ENCODE measurements at regions not wholly inside any gene's neighbourhood (a gene's known extent, or its start where the extent isn't known, plus 50 kb on each side); places are given as distances from the start of the nearest gene placed in this dataset.

DNA sequence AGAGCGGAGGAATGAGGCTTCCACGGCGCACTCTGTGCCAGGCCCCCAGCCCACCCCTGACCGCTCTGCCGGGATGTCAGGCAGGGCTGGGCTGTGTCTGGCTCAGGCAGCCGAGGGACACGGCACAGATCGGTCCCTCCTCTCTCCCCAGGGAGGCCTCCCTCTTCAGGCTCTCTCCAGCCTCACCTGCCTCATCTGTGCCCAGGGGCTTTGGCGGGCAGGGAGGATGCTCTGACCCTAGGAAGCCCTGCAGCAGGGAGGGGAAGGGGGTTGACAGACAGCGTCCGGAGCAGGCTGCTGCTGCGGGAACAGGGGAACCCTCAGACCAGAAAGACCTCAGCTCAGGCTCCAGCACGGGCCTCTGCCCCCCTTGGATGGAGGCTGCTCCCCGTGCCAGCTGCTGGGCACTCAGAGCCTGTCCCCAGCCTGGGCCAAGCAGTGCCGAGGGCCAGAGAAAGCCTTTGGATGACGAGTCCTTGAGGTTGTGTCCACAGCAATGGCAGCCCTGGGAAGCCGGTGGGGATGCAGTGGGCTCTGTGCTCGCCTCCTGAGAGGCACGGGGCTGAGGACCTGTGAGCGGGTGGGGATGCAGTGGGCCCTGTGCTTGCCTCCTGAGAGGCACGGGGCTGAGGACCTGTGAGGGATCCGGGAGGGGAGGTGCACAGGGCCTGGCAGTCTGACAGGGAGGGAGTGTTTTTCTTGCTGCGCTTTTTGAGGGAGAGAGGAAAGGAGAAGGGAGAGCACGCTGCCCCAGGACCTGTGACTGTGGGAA lies 66.9 kb downstream of the FOXL3 start (continued):
- TF ChIP-seq, protein P1, sequence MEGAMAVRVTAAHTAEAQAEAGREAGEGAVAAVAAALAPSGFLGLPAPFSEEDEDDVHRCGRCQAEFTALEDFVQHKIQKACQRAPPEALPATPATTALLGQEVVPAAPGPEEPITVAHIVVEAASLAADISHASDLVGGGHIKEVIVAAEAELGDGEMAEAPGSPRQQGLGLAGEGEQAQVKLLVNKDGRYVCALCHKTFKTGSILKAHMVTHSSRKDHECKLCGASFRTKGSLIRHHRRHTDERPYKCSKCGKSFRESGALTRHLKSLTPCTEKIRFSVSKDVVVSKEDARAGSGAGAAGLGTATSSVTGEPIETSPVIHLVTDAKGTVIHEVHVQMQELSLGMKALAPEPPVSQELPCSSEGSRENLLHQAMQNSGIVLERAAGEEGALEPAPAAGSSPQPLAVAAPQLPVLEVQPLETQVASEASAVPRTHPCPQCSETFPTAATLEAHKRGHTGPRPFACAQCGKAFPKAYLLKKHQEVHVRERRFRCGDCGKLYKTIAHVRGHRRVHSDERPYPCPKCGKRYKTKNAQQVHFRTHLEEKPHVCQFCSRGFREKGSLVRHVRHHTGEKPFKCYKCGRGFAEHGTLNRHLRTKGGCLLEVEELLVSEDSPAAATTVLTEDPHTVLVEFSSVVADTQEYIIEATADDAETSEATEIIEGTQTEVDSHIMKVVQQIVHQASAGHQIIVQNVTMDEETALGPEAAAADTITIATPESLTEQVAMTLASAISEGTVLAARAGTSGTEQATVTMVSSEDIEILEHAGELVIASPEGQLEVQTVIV (IDR thresholded peaks at IDR 0.05; ENCODE audit: borderline replicate concordance, partially characterized antibody), result no peak

DNA sequence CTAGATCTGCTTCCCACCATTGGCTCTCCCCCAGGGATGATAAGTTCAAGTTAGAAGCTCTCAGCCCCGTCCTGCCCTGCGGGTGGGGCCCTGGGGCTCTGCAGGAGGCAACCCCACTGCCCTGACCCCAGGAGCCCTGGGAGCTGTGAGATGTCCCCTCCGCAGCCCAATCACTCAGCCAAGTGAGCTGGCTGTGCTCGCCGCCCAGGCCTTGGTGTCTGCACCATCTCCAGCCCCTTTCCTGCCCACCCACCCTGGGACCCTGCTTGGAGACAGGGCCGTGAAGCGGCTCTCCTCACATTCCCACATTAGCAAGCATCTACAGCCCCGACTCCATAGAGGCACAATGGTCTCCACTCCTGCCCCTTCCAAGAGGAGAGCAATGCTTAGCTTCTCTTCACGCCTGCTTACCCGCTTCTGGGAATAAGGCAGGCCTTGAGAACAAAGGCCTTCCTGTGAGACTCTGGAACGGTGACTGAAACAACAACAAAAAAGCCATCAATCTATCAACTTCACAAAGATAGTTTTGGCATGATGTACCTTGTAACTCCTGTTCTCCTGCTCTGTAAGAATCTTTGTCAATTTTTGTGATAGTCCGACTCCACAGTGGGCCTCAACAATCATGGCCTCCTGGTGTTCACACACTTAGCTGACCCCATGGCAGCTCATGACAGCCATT lies 67.7 kb downstream of the FOXL3 start:
- TF ChIP-seq FOXK2 (IDR thresholded peaks at IDR 0.05) (no peak), NR2C2 (IDR thresholded peaks at IDR 0.05; ENCODE audit: borderline replicate concordance, control insufficient read depth, insufficient read length, low read depth) (no peak), BHLHE40 (IDR thresholded peaks at IDR 0.05; ENCODE audit: borderline replicate concordance in 1 of 2, low read depth in 2 of 2, low read length in 1 of 2) (no peak), BACH1 (IDR thresholded peaks at IDR 0.05; ENCODE audit: borderline replicate concordance) (no peak), IRF4 (IDR thresholded peaks at IDR 0.05; ENCODE audit: low read depth, low read length) (no peak), POU2F2 (IDR thresholded peaks at IDR 0.05; ENCODE audit: borderline replicate concordance, low read depth, low read length) (no peak), RB1 (IDR thresholded peaks at IDR 0.05; ENCODE audit: borderline replicate concordance) (no peak), KAT2A (conservative IDR thresholded peaks at IDR 0.05; ENCODE audit: control insufficient read depth, low read depth, low read length) (no peak), ZNF384 (IDR thresholded peaks at IDR 0.05; ENCODE audit: borderline replicate concordance, low read depth, low read length) (no peak)
- TF ChIP-seq, protein P2, sequence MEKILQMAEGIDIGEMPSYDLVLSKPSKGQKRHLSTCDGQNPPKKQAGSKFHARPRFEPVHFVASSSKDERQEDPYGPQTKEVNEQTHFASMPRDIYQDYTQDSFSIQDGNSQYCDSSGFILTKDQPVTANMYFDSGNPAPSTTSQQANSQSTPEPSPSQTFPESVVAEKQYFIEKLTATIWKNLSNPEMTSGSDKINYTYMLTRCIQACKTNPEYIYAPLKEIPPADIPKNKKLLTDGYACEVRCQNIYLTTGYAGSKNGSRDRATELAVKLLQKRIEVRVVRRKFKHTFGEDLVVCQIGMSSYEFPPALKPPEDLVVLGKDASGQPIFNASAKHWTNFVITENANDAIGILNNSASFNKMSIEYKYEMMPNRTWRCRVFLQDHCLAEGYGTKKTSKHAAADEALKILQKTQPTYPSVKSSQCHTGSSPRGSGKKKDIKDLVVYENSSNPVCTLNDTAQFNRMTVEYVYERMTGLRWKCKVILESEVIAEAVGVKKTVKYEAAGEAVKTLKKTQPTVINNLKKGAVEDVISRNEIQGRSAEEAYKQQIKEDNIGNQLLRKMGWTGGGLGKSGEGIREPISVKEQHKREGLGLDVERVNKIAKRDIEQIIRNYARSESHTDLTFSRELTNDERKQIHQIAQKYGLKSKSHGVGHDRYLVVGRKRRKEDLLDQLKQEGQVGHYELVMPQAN (conservative IDR thresholded peaks at IDR 0.05), result no peak
- ChIA-PET SMC1A (ENCODE audit: uncharacterized antibody, unreplicated experiment) (interaction anchor here (1.1 kb wide), 1 partner anchor 36 kb away, joined by 4 read pairs; no protein-coding TSS in a partner anchor), POLR2A (no interaction called here), CTCF (no interaction called here), RAD21 (ENCODE audit: unreplicated experiment) (no interaction called here)
- no peak overlapping the region for H3K4me2 ChIP-seq (ENCODE audit: control insufficient read depth, insufficient read depth)
- no peaks in the 10 kb centered on the region; the same call in 2 of the 3 replicates for H3K9me3 ChIP-seq (replicated peaks; ENCODE audit: control insufficient read depth, insufficient read depth, low read length)
- in situ Hi-C loops (cut with MboI), result no loop called here
- FAIRE-seq (no peak), DNase-seq (ENCODE audit: low read depth, low spot score) (no peak), ATAC-seq (no peak)
- H3K27me3 ChIP-seq (replicated peaks in 1 of 2; ENCODE audit: control insufficient read depth in 2 of 2, insufficient read depth in 2 of 2, low read length in 1 of 2), result no peaks in the 10 kb centered on the region
- no peak overlapping the region for H3K27ac ChIP-seq (ENCODE audit: control insufficient read depth, insufficient read depth)
- H3K79me2 ChIP-seq (ENCODE audit: control insufficient read depth, insufficient read depth, low read length), result no peaks in the 10 kb centered on the region
- BruUV-seq (replicated peaks), result no TSS peak
- no peaks in the 10 kb centered on the region for H3K36me3 ChIP-seq (ENCODE audit: control insufficient read depth in 2 of 2, insufficient read depth in 2 of 2, low read length in 1 of 2)
- H4K20me1 ChIP-seq (ENCODE audit: control insufficient read depth, insufficient read depth), result no peaks in the 10 kb centered on the region
- H3K9ac ChIP-seq (ENCODE audit: control insufficient read depth, insufficient read depth, low read length), result no peak overlapping the region
- H3K4me3 ChIP-seq, result no peak overlapping the region
- H2AFZ ChIP-seq (ENCODE audit: control insufficient read depth, low read depth, low read length), result no peak overlapping the region
- 27% methylated on average over 12 of the region's 12 CpGs for WGBS (ENCODE audit: insufficient coverage, insufficient replicate concordance, low lambda C conversion rate, missing lambda C conversion rate)
- H3K4me1 ChIP-seq (ENCODE audit: control insufficient read depth, insufficient read depth, low read length), result no peaks in the 10 kb centered on the region
- intact Hi-C loops (cut with micrococcal nuclease; ENCODE audit: unreplicated experiment), result no loop called here

Measured in GM12878 (cell line).